GM04503 (cell line): ENCODE measurements at regions not wholly inside any gene's neighbourhood (a gene's known extent, or its start where the extent isn't known, plus 50 kb on each side); places are given as distances from the start of the nearest gene placed in this dataset.

Source experiments
- DNase-seq: peaks from one replicate; pipeline ENCODE4 v3.0.0-alpha.2; 2012; ENCODE audit warnings: low read depth

- no peak for DNase-seq
Observed at GRCh38 chr4:159444678-159445077, 341.8 kb downstream of the RAPGEF2 start.

GRCh38 chr4:159445692-159446091 is 342.8 kb downstream of the RAPGEF2 start:
- DNase-seq = no peak

- DNase-seq = peak; percentile 27
Observed at GRCh38 chr4:159446266-159446976, 343.5 kb downstream of the RAPGEF2 start.

GRCh38 chr4:159447296-159447695 is 344.4 kb downstream of the RAPGEF2 start:
- no peak for DNase-seq

GRCh38 chr4:159451006-159451405 is 348.1 kb downstream of the RAPGEF2 start:
- no peak for DNase-seq

- no peak for DNase-seq
Observed at GRCh38 chr4:159455675-159456237, 352.9 kb downstream of the RAPGEF2 start.

- no peak for DNase-seq
Observed at GRCh38 chr4:159460371-159460770, 357.5 kb downstream of the RAPGEF2 start.

- no peak for DNase-seq
Observed at GRCh38 chr4:159463235-159463634, 360.4 kb downstream of the RAPGEF2 start.

GRCh38 chr4:159464302-159464701 is 361.4 kb downstream of the RAPGEF2 start:
- no peak for DNase-seq

GRCh38 chr4:159476886-159477285 is 374.0 kb downstream of the RAPGEF2 start:
- DNase-seq = no peak

GRCh38 chr4:159480826-159481225 is 377.9 kb downstream of the RAPGEF2 start:
- no peak for DNase-seq

- no peak for DNase-seq
Observed at GRCh38 chr4:159481936-159482335, 379.1 kb downstream of the RAPGEF2 start.

GRCh38 chr4:159483110-159483781 is 380.4 kb downstream of the RAPGEF2 start:
- DNase-seq = no peak

GRCh38 chr4:159483782-159484741 is 381.2 kb downstream of the RAPGEF2 start:
- DNase-seq = no peak

GRCh38 chr4:159484864-159485263 is 382.0 kb downstream of the RAPGEF2 start:
- no peak for DNase-seq

- peak; percentile 11 for DNase-seq
Observed at GRCh38 chr4:159487284-159487747, 384.4 kb downstream of the RAPGEF2 start.

- no peak for DNase-seq
Observed at GRCh38 chr4:159489646-159490045, 386.8 kb downstream of the RAPGEF2 start.

- no peak for DNase-seq
Observed at GRCh38 chr4:159495515-159496236, 392.8 kb downstream of the RAPGEF2 start.

- DNase-seq = no peak
Observed at GRCh38 chr4:159496248-159496647, 393.4 kb downstream of the RAPGEF2 start.

- no peak for DNase-seq
Observed at GRCh38 chr4:159497936-159498335, 395.1 kb downstream of the RAPGEF2 start.

GRCh38 chr4:159498446-159499115 is 395.7 kb downstream of the RAPGEF2 start:
- no peak for DNase-seq
